Testis (tissue), 2 donors: ENCODE measurements at regions not wholly inside any gene's neighbourhood (a gene's known extent, or its start where the extent isn't known, plus 50 kb on each side); places are given as distances from the start of the nearest gene placed in this dataset.

Source experiments
- CTCF ChIP-seq, 3 experiments: fragments of 450-650 bp in 2 of 3; fragments of 200-600 bp in 1 of 3; sonication (generic) in 1 of 3; IDR thresholded peaks; one replicate each; pipeline ENCODE4 v1.5.1; 2016 to 2019; ENCODE audit warnings: antibody characterized with exemption in 3 of 3, mild to moderate bottlenecking in 2 of 3, moderate library complexity in 1 of 3
- POLR2A ChIP-seq: fragments of 450-650 bp; IDR thresholded peaks from one replicate; pipeline ENCODE4 v1.6.1; 2017; ENCODE audit warnings: antibody characterized with exemption, mild to moderate bottlenecking, moderate library complexity

GRCh38 chr1:195012995-195013394 lies 1595.2 kb downstream of the KCNT2 start:
- TF ChIP-seq CTCF (IDR thresholded peaks at IDR 0.05) = no peak
- no peak for TF ChIP-seq POLR2A
